A549 (cell line): ENCODE measurements at regions not wholly inside any gene's neighbourhood (a gene's known extent, or its start where the extent isn't known, plus 50 kb on each side); places are given as distances from the start of the nearest gene placed in this dataset.

Experiments
- ATAC-seq, 2 experiments: fragments of 200-7000 bp in 1 of 2; fragments of >200 bp in 1 of 2; cut with Nextera tagmentation in 1 of 2; cut with Tn5 transposase in 1 of 2; 3 replicates each; pipeline versions ENCODE4 v1.8.0 to v1.9.1; 2018 to 2020; ENCODE audit warnings: mild to moderate bottlenecking in 1 of 2, moderate library complexity in 1 of 2
- CTCF ChIA-PET: fragments of 300-600 bp; sonication (Branson Sonifier 250); formaldehyde crosslinking; extraction: SDS; loops from one replicate; lab custom pipeline; 2021; ENCODE audit warnings: antibody characterized with exemption, inconsistent platforms; lab: Yijun Ruan, JAX
- POLR2A ChIA-PET: fragments of 350-600 bp; formaldehyde crosslinking; extraction: SDS; loops from one replicate; lab custom pipeline; 2021; ENCODE audit warnings: antibody characterized with exemption, inconsistent platforms; lab: Yijun Ruan, JAX
- DNase-seq, 2 experiments: peaks; one replicate each; pipeline versions ENCODE4 v3.0.0 to v3.0.0-alpha.2; 2011 to 2016; ENCODE audit warnings: low read depth in 1 of 2, low spot score in 1 of 2
- FAIRE-seq: peaks from 2 replicates; lab custom pipeline; 2011; peaks lifted over from hg19 to GRCh38; lab: Jason Lieb, UNC
- H3K27ac ChIP-seq, 2 experiments: fragments of >200 bp; sonication (Bioruptor Twin); formaldehyde crosslinking; 3 replicates each; pipeline ENCODE4 v1.5.1; 2016 to 2017
- H3K4me1 ChIP-seq: fragments of >200 bp; sonication (Bioruptor Twin); formaldehyde crosslinking; 3 replicates; pipeline ENCODE4 v1.6.1; 2016
- H3K4me2 ChIP-seq: fragments of >200 bp; sonication (Bioruptor Twin); formaldehyde crosslinking; 3 replicates; pipeline ENCODE4 v1.6.1; 2016
- H3K4me3 ChIP-seq: fragments of >200 bp; sonication (Bioruptor Twin); formaldehyde crosslinking; 3 replicates; pipeline ENCODE4 v1.5.1; 2016
- H3K9me3 ChIP-seq: fragments of >200 bp; sonication (Bioruptor Twin); formaldehyde crosslinking; 3 replicates; pipeline ENCODE4 v1.6.1; 2016
- BHLHE40 ChIP-seq: IDR thresholded peaks from 2 replicates; pipeline ENCODE4 v1.6.1; 2012; ENCODE audit warnings: low read depth, low read length, inconsistent platforms
- CHD2 ChIP-seq: fragments of 150-350 bp; IDR thresholded peaks from 2 replicates; pipeline ENCODE4 v1.6.1; 2014; ENCODE audit warnings: low read length; ENCODE audit not compliant: partially characterized antibody
- ELK1 ChIP-seq: fragments of 150-350 bp; IDR thresholded peaks from 2 replicates; pipeline ENCODE4 v1.6.1; 2014; ENCODE audit warnings: low read depth, mild to moderate bottlenecking, low read length
- FOXS1 ChIP-seq: fragments of 250-450 bp; sonication (Bioruptor Pico); IDR thresholded peaks from 2 replicates; pipeline ENCODE4 v1.5.0; 2020; ENCODE audit warnings: mild to moderate bottlenecking, moderate library complexity
- GATA3 ChIP-seq: IDR thresholded peaks from 2 replicates; pipeline ENCODE4 v1.6.1; 2012; ENCODE audit warnings: borderline replicate concordance
- HDAC2 ChIP-seq: fragments of 200-600 bp; sonication (generic); IDR thresholded peaks from 2 replicates; pipeline ENCODE4 v1.6.1; 2016
- HOXB13 ChIP-seq: fragments of 250-450 bp; sonication (Bioruptor Pico); IDR thresholded peaks from 2 replicates; pipeline ENCODE4 v1.5.0; 2020; ENCODE audit warnings: low read depth, mild to moderate bottlenecking, moderate library complexity
- JUN ChIP-seq, 2 experiments: fragments of >200 bp; sonication (Bioruptor Twin); formaldehyde crosslinking; IDR thresholded peaks; 2 replicates in 1 of 2; 3 replicates in 1 of 2; pipeline ENCODE4 v1.6.1; 2016 to 2017
- JUNB ChIP-seq: fragments of >200 bp; sonication (Bioruptor Twin); formaldehyde crosslinking; IDR thresholded peaks from 2 replicates; pipeline ENCODE4 v1.6.1; 2016
- KDM5A ChIP-seq: fragments of 200-600 bp; sonication (generic); IDR thresholded peaks from 2 replicates; pipeline ENCODE4 v1.6.1; 2016; ENCODE audit warnings: antibody characterized with exemption, mild to moderate bottlenecking
- MAFK ChIP-seq: fragments of 450-650 bp; IDR thresholded peaks from 2 replicates; pipeline ENCODE4 v1.6.1; 2014; ENCODE audit not compliant: partially characterized antibody
- NPAS2 ChIP-seq: fragments of 250-450 bp; sonication (Bioruptor Pico); IDR thresholded peaks from 2 replicates; pipeline ENCODE4 v1.8.0; 2022; ENCODE audit warnings: mild to moderate bottlenecking, moderate library complexity, borderline replicate concordance
- POLR2A ChIP-seq: IDR thresholded peaks from 2 replicates; pipeline ENCODE4 v1.6.1; 2012; ENCODE audit warnings: mild to moderate bottlenecking, low read length
- POLR2AphosphoS2 ChIP-seq: conservative IDR thresholded peaks from 2 replicates; pipeline ENCODE4 v1.6.1; 2012; ENCODE audit warnings: low read length, improper control_type of control experiment, inconsistent platforms
- RAD21 ChIP-seq, 2 experiments: fragments of >200 bp in 1 of 2; sonication (Bioruptor Twin) in 1 of 2; formaldehyde crosslinking in 1 of 2; IDR thresholded peaks in 1 of 2; conservative IDR thresholded peaks in 1 of 2; 2 replicates in 1 of 2; 3 replicates in 1 of 2; pipeline ENCODE4 v1.6.1; 2012 to 2018; ENCODE audit warnings: inconsistent platforms in 1 of 2
- RCOR1 ChIP-seq: fragments of 150-350 bp; IDR thresholded peaks from 2 replicates; pipeline ENCODE4 v1.6.1; 2014; ENCODE audit warnings: antibody characterized with exemption, low read length, low read depth
- RNF2 ChIP-seq: fragments of 200-600 bp; sonication (generic); IDR thresholded peaks from 2 replicates; pipeline ENCODE4 v1.6.1; 2016; ENCODE audit warnings: low read depth, mild to moderate bottlenecking, antibody characterized with exemption, moderate library complexity, borderline replicate concordance
- SMC3 ChIP-seq: fragments of >200 bp; sonication (Bioruptor Twin); formaldehyde crosslinking; IDR thresholded peaks from 3 replicates; pipeline ENCODE4 v1.6.1; 2018; ENCODE audit warnings: inconsistent platforms
- SREBF2 ChIP-seq: fragments of 450-650 bp; IDR thresholded peaks from 2 replicates; pipeline ENCODE4 v1.6.1; 2014; ENCODE audit warnings: mild to moderate bottlenecking, moderate library complexity
- ZFP36 ChIP-seq: fragments of 450-650 bp; IDR thresholded peaks from 2 replicates; pipeline ENCODE4 v1.6.1; 2014; ENCODE audit warnings: borderline replicate concordance; ENCODE audit not compliant: partially characterized antibody
- WGBS: methylation state at CpG from one replicate; pipeline ENCODE4 v1.1.6; 2017; ENCODE audit errors: missing lambda C conversion rate; 5-methylcytosine and 5-hydroxymethylcytosine counted together
- TF ChIP-seq, protein P1 (sequence below): fragments of >200 bp; sonication (Bioruptor Twin); formaldehyde crosslinking; IDR thresholded peaks from 3 replicates; pipeline ENCODE4 v1.5.1; 2016
- TF ChIP-seq, protein P2 (sequence below): IDR thresholded peaks from 2 replicates; pipeline ENCODE4 v1.6.1; 2012
- TF ChIP-seq, protein P3 (sequence below): IDR thresholded peaks from 2 replicates; pipeline ENCODE4 v1.6.1; 2012; ENCODE audit warnings: low read depth, borderline replicate concordance

DNA sequence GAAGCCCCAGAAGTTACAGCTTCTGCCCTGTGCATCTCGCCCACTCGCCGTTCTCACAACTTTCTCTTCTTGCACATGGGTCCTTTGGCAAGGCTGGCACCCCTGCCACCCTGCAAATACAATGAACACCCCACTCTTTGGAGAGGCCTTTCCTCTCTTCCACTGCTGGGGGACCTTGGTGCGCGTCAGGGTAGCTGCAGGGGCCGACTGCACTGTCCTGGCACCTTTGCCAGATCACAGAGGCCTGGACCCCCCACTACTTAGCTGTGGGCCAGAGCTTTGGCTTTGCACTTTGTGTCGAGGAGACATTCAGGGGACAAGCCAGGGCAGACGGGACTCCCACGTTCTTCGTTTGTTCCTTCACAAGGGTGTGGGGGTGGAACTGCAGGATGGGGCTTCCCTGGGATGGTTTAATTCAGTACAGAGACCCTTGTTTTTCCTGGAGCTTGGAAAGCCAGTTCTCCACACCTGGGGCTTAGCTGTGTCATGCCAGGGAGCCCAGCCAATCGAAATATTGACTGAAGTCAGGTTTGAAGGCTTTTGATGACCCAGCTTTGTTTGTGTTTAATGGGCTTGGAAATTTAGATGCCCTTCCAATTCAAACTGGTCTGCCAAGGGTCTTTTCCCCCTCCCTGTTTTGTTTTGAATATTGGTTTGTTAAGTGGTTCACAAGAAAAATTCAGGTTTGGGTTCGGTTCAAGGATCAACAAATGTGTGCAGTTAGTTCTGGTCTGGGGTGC is 256.1 kb upstream of the TLE3 start (continued):
- TF ChIP-seq, protein P1, sequence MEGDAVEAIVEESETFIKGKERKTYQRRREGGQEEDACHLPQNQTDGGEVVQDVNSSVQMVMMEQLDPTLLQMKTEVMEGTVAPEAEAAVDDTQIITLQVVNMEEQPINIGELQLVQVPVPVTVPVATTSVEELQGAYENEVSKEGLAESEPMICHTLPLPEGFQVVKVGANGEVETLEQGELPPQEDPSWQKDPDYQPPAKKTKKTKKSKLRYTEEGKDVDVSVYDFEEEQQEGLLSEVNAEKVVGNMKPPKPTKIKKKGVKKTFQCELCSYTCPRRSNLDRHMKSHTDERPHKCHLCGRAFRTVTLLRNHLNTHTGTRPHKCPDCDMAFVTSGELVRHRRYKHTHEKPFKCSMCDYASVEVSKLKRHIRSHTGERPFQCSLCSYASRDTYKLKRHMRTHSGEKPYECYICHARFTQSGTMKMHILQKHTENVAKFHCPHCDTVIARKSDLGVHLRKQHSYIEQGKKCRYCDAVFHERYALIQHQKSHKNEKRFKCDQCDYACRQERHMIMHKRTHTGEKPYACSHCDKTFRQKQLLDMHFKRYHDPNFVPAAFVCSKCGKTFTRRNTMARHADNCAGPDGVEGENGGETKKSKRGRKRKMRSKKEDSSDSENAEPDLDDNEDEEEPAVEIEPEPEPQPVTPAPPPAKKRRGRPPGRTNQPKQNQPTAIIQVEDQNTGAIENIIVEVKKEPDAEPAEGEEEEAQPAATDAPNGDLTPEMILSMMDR: no peak
- TF ChIP-seq JUNB (no peak), SMC3 (no peak), HOXB13 (CRISPR knock-in tag) (no peak), NPAS2 (no peak), KDM5A (no peak), POLR2AphosphoS2 (no peak)

DNA sequence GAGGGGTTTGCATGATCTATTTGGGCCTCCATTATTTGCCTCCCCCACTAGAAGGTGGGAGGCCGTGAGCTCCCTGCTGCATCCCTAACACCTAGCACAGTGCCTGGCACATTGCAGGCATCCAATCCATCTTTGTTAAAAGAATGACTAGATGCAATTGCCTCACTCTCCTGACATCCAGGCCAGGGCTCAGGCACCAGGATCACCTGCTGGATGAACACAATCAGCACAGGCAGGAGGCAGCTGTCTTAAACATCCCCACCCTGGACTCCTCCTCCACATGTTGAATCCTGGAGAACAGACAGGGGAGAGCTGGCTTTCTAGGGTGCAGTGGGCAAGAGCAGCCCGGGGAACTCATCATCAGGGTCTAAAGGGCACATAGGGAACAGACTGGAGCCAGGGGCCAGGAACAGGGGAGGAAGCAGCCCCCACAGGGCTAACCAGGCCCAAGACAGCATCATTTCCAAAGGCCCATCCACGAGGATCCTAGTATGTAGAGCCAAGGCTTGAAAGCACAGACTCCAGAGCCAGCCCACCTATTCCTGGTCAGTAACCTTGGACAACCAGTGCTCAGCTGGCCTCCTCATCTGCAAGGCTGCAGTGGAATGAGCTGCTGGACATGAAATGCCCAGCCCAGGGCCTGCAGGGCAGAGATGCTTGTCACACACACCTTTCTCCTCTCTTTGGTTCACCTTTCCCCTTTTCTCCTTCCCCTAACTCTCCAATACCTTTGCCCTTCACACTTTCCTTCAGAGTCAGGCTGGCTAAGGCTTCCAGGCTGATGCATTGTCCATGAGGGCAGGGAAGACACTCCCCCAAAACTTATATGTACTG is 254.4 kb upstream of the TLE3 start:
- TF ChIP-seq ZFP36: no peak
- no peak for TF ChIP-seq RNF2
- TF ChIP-seq MAFK: no peak
- no peak for TF ChIP-seq FOXS1 (CRISPR knock-in tag)
- TF ChIP-seq BHLHE40: no peak
- no peak for TF ChIP-seq RCOR1
- TF ChIP-seq KDM5A: no peak
- no peak for TF ChIP-seq POLR2A
- TF ChIP-seq, protein P2, sequence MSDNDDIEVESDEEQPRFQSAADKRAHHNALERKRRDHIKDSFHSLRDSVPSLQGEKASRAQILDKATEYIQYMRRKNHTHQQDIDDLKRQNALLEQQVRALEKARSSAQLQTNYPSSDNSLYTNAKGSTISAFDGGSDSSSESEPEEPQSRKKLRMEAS: no peak
- TF ChIP-seq, all 56 proteins: peak for 0
- 38% methylated on average over 3 of the region's 3 CpGs for WGBS
- Histone ChIP-seq H3K4me1 (no peaks in the 10 kb centered on the region), H3K4me3 (no peak overlapping the region), H3K27ac (no peak overlapping the region), H3K4me2 (no peak overlapping the region), H3K9me3 (no peaks in the 10 kb centered on the region)
- CTCF ChIA-PET: interaction anchor here (0.6 to 1.4 kb wide), 8 partner anchors 17 to 593 kb away, joined by 3 to 4 read pairs (median 3); no protein-coding TSS in a partner anchor
- FAIRE-seq: no peak
- POLR2A ChIA-PET: no interaction called here
- peak in 1 of 2 experiments; percentile 24; a peak in 1 of 6 replicates for ATAC-seq
- DNase-seq: no peak

DNA sequence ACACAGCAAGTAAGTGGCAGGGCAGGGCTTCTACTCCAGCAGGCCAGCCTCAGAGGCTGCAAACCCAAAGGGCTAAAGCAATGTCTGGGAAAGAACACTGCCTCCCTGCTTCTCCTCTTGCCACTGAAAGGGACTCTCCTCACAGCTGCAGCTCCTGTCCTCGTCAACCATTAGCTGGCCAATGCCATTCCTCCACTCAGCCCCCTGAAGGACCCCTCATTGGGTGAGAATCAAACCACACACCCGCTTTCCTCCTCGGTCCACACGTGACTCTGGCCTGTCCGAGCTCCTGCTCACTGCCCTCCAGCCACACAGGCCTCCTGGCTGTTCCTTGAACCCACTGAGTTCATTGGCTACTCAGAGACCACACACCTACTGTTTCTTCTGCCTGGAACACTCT is 253.7 kb upstream of the TLE3 start:
- CTCF ChIA-PET: interaction anchor here (0.6 to 1.3 kb wide), 4 partner anchors 36 to 224 kb away, joined by 3 to 4 read pairs (median 3); no protein-coding TSS in a partner anchor
- H3K4me2 ChIP-seq: no peak overlapping the region
- TF ChIP-seq BHLHE40 (no peak), RAD21 (conservative IDR thresholded peaks at IDR 0.05 in 1 of 2, IDR thresholded peaks at IDR 0.05 in 1 of 2) (no peak), HDAC2 (no peak), ELK1 (no peak), JUN (IDR thresholded peaks at IDR 0.05) (no peak), SREBF2 (no peak), GATA3 (no peak), CHD2 (no peak)
- TF ChIP-seq, protein P3, sequence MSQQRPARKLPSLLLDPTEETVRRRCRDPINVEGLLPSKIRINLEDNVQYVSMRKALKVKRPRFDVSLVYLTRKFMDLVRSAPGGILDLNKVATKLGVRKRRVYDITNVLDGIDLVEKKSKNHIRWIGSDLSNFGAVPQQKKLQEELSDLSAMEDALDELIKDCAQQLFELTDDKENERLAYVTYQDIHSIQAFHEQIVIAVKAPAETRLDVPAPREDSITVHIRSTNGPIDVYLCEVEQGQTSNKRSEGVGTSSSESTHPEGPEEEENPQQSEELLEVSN: no peak
- TF ChIP-seq, all 56 proteins: peak for 0
- 80% methylated on average over 5 of the region's 5 CpGs for WGBS
- H3K27ac ChIP-seq: no peak overlapping the region
- no peaks in the 10 kb centered on the region for H3K4me1 ChIP-seq
- POLR2A ChIA-PET: no interaction called here
- no peaks in the 10 kb centered on the region for H3K9me3 ChIP-seq
- ATAC-seq (no peak), DNase-seq (no peak), FAIRE-seq (no peak)
- no peak overlapping the region for H3K4me3 ChIP-seq
